CD14-positive monocyte (primary cell): ENCODE measurements at regions not wholly inside any gene's neighbourhood (a gene's known extent, or its start where the extent isn't known, plus 50 kb on each side); places are given as distances from the start of the nearest gene placed in this dataset.

Experiments used
- DNase-seq, 3 donors: peaks; one replicate each; pipeline ENCODE4 v3.0.0-alpha.2; 2011 to 2022
- H2AFZ ChIP-seq: 2 replicates; pipeline ENCODE4 v1.6.0; 2012; ENCODE audit warnings: mild to moderate bottlenecking, low read depth, low read length, inconsistent platforms; ENCODE audit not compliant: insufficient read depth, poor library complexity, severe bottlenecking
- H3K27ac ChIP-seq, 2 donors: 1 replicate in 1 of 2; 2 replicates in 1 of 2; pipeline ENCODE4 v1.5.1; 2012 to 2013; ENCODE audit warnings: low read length in 2 of 2, control low read depth in 1 of 2, inconsistent platforms in 1 of 2, low read depth in 1 of 2, mild to moderate bottlenecking in 1 of 2
- H3K27me3 ChIP-seq, 2 donors: one replicate each; pipeline versions ENCODE4 v1.6.0 to v1.6.1; 2011 to 2013; ENCODE audit warnings: low read length in 2 of 2; ENCODE audit not compliant: control insufficient read depth in 2 of 2, insufficient read depth in 2 of 2
- H3K36me3 ChIP-seq, 2 donors: replicated peaks in 1 of 2; 1 replicate in 1 of 2; 2 replicates in 1 of 2; pipeline versions ENCODE4 v1.5.1 to v1.6.1; 2012 to 2013; ENCODE audit warnings: low read length in 2 of 2, control low read depth in 1 of 2, inconsistent platforms in 1 of 2, mild to moderate bottlenecking in 1 of 2; ENCODE audit not compliant: insufficient read depth in 2 of 2, control insufficient read depth in 1 of 2
- H3K4me1 ChIP-seq, 2 donors: 1 replicate in 1 of 2; 2 replicates in 1 of 2; pipeline versions ENCODE4 v1.5.1 to v1.6.1; 2012 to 2013; ENCODE audit warnings: low read length in 2 of 2, control low read depth in 1 of 2, inconsistent platforms in 1 of 2, mild to moderate bottlenecking in 1 of 2, moderate library complexity in 1 of 2; ENCODE audit not compliant: insufficient read depth in 2 of 2, control insufficient read depth in 1 of 2
- H3K4me2 ChIP-seq: replicated peaks from 2 replicates; pipeline ENCODE3; 2012; ENCODE audit warnings: low read length, moderate library complexity, mild to moderate bottlenecking; ENCODE audit not compliant: poor library complexity, severe bottlenecking; ENCODE audit errors: extremely low read depth
- H3K4me3 ChIP-seq, 3 experiments: fragments of 200-600 bp in 1 of 3; sonication (generic) in 1 of 3; replicated peaks in 1 of 3; 1 replicate in 2 of 3; 2 replicates in 1 of 3; pipeline ENCODE4 v1.5.1; 2011 to 2013; ENCODE audit warnings: low read length in 3 of 3, mild to moderate bottlenecking in 3 of 3, control low read depth in 2 of 3, low read depth in 2 of 3, inconsistent platforms in 1 of 3, moderate library complexity in 1 of 3
- H3K79me2 ChIP-seq: 2 replicates; pipeline ENCODE4 v1.6.0; 2012; ENCODE audit warnings: mild to moderate bottlenecking, control low read depth, inconsistent platforms, low read length, moderate library complexity; ENCODE audit not compliant: insufficient read depth
- H3K9ac ChIP-seq: 2 replicates; pipeline ENCODE4 v1.6.0; 2017; ENCODE audit warnings: low read length, mild to moderate bottlenecking; ENCODE audit not compliant: insufficient read depth, poor library complexity, severe bottlenecking
- H3K9me3 ChIP-seq, 2 donors: replicated peaks in 1 of 2; 1 replicate in 1 of 2; 2 replicates in 1 of 2; pipeline versions ENCODE4 v1.5.1 to v1.6.1; 2012 to 2013; ENCODE audit warnings: low read length in 2 of 2, control low read depth in 1 of 2; ENCODE audit not compliant: control insufficient read depth in 1 of 2, insufficient read depth in 1 of 2
- H4K20me1 ChIP-seq: 2 replicates; pipeline ENCODE4 v1.6.0; 2012; ENCODE audit warnings: mild to moderate bottlenecking, low read length, control low read depth, moderate library complexity; ENCODE audit not compliant: insufficient read depth
- H3K27ac Mint-ChIP-seq, 7 donors: one replicate each; pipeline ENCODE4 v1.8.0; 2020; ENCODE audit warnings: mild to moderate bottlenecking in 7 of 7, mixed read lengths in 7 of 7, moderate library complexity in 6 of 7, inconsistent platforms in 2 of 7
- H3K27me3 Mint-ChIP-seq, 3 donors: one replicate each; pipeline ENCODE4 v1.8.0; 2021 to 2022; ENCODE audit warnings: low read depth in 3 of 3, mild to moderate bottlenecking in 3 of 3, mixed read lengths in 3 of 3, moderate library complexity in 3 of 3, inconsistent platforms in 1 of 3
- H3K36me3 Mint-ChIP-seq, 2 donors: one replicate each; pipeline ENCODE4 v1.8.0; 2020; ENCODE audit warnings: mixed read lengths in 2 of 2, inconsistent platforms in 1 of 2, mild to moderate bottlenecking in 1 of 2
- H3K4me1 Mint-ChIP-seq: one replicate; pipeline ENCODE4 v1.8.0; 2020; ENCODE audit warnings: mild to moderate bottlenecking, mixed read lengths
- H3K4me3 Mint-ChIP-seq, 2 donors: one replicate each; pipeline ENCODE4 v1.8.0; 2020; ENCODE audit warnings: mild to moderate bottlenecking in 2 of 2, mixed read lengths in 2 of 2, moderate library complexity in 1 of 2
- H3K9me3 Mint-ChIP-seq, 7 donors: one replicate each; pipeline ENCODE4 v1.8.0; 2020 to 2022; ENCODE audit warnings: mixed read lengths in 7 of 7, mild to moderate bottlenecking in 6 of 7, moderate library complexity in 6 of 7, inconsistent platforms in 2 of 7
- CTCF ChIP-seq: fragments of 200-600 bp; IDR thresholded peaks from one replicate; pipeline ENCODE4 v1.8.0; 2022; ENCODE audit warnings: antibody characterized with exemption, mild to moderate bottlenecking
- WGBS: methylation state at CpG from one replicate; pipeline ENCODE4 v1.1.5; 2013; ENCODE audit warnings: missing lambda C conversion rate; ENCODE audit not compliant: insufficient coverage; 5-methylcytosine and 5-hydroxymethylcytosine counted together
- intact Hi-C, 2 donors: fragments of 100-400 bp; cut with micrococcal nuclease; formaldehyde crosslinking; loops; one replicate each; pipeline versions ENCODE4 v1.15.0 to v1.15.1; 2023

- Histone ChIP-seq H3K4me2 (no peak overlapping the region), H3K4me3 (no peak overlapping the region), H3K9me3 (peaks cover 19 to 25% of the 10 kb centered on the region in 2 donors), H4K20me1 (no peaks in the 10 kb centered on the region), H3K4me1 (no peaks in the 10 kb centered on the region), H3K79me2 (no peaks in the 10 kb centered on the region), H3K27ac (no peak overlapping the region), H2AFZ (no peak overlapping the region), H3K36me3 (no peaks in the 10 kb centered on the region), H3K9ac (no peak overlapping the region), H3K27me3 (no peaks in the 10 kb centered on the region)
- intact Hi-C loops: no loop called here
- H3K9me3 Mint-ChIP-seq: peaks cover 13 to 27% (median 17%) of the 10 kb centered on the region in 7 donors
- no peaks in the 10 kb centered on the region for H3K36me3 Mint-ChIP-seq
- 100% methylated on average over 2 of the region's 2 CpGs for WGBS
- H3K27me3 Mint-ChIP-seq: peaks cover 0 to 5% (median 1%) of the 10 kb centered on the region in 3 donors
- no peak for DNase-seq
- H3K4me3 Mint-ChIP-seq: no peak overlapping the region
- no peaks in the 10 kb centered on the region for H3K4me1 Mint-ChIP-seq
- TF ChIP-seq CTCF: no peak
- no peak overlapping the region for H3K27ac Mint-ChIP-seq
These were observed 126.7 kb downstream of the ANAPC4 start for GRCh38 chr4:25503779-25504178.

GRCh38 chr4:25504932-25505636, 128.0 kb downstream of the ANAPC4 start:
- Histone ChIP-seq H3K4me3 (no peak overlapping the region), H3K4me1 (no peaks in the 10 kb centered on the region), H2AFZ (no peak overlapping the region), H4K20me1 (no peaks in the 10 kb centered on the region), H3K27me3 (no peaks in the 10 kb centered on the region), H3K36me3 (no peaks in the 10 kb centered on the region), H3K27ac (no peak overlapping the region), H3K9ac (no peak overlapping the region), H3K4me2 (no peak overlapping the region), H3K79me2 (no peaks in the 10 kb centered on the region), H3K9me3 (peaks cover 19 to 25% of the 10 kb centered on the region in 2 donors)
- Mint-ChIP-seq H3K9me3 (peaks cover 13 to 27% (median 17%) of the 10 kb centered on the region in 7 donors), H3K36me3 (no peaks in the 10 kb centered on the region), H3K27me3 (peaks cover 0 to 5% (median 2%) of the 10 kb centered on the region in 3 donors), H3K27ac (no peak overlapping the region), H3K4me1 (no peaks in the 10 kb centered on the region), H3K4me3 (no peak overlapping the region)
- 97% methylated on average over 74 of the region's 74 CpGs for WGBS
- no peak for DNase-seq
- TF ChIP-seq CTCF: no peak
- intact Hi-C loops: no loop called here
